ENCODE measurements at regions not wholly inside any gene's neighbourhood (a gene's known extent, or its start where the extent isn't known, plus 50 kb on each side); places are given as distances from the start of the nearest gene placed in this dataset.

DNA sequence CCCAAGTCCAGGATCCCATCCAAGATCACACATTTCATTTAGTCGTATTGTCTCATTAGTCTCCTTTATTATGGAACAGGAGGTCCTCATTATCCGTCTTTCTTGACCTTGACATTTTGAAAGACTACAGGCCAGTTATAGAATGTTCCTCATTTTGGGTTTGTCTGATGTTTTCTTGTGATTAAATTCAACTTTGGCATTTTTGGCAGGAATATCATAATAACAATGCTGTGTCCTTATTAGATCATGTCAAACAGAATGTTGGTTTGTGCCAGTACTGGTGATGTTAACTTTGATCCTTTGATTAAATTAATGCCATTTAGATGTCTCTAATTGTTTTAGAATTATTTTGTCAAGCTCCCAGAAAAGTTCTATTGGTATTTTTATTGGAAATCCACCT lies 106.5 kb upstream of the FRY start:
- TF ChIP-seq EP300 (IDR thresholded peaks at IDR 0.05) (no peak), POLR2A (IDR thresholded peaks at IDR 0.05) (no peak)
